ENCODE measurements at regions not wholly inside any gene's neighbourhood (a gene's known extent, or its start where the extent isn't known, plus 50 kb on each side); places are given as distances from the start of the nearest gene placed in this dataset.

- TF ChIP-seq FOSL1 (IDR thresholded peaks at IDR 0.05; ENCODE audit: low read depth) (no peak), POLR2A (IDR thresholded peaks at IDR 0.05; ENCODE audit: borderline replicate concordance, extremely low read depth, insufficient read depth, insufficient read length) (no peak)
- TF ChIP-seq, protein P1, sequence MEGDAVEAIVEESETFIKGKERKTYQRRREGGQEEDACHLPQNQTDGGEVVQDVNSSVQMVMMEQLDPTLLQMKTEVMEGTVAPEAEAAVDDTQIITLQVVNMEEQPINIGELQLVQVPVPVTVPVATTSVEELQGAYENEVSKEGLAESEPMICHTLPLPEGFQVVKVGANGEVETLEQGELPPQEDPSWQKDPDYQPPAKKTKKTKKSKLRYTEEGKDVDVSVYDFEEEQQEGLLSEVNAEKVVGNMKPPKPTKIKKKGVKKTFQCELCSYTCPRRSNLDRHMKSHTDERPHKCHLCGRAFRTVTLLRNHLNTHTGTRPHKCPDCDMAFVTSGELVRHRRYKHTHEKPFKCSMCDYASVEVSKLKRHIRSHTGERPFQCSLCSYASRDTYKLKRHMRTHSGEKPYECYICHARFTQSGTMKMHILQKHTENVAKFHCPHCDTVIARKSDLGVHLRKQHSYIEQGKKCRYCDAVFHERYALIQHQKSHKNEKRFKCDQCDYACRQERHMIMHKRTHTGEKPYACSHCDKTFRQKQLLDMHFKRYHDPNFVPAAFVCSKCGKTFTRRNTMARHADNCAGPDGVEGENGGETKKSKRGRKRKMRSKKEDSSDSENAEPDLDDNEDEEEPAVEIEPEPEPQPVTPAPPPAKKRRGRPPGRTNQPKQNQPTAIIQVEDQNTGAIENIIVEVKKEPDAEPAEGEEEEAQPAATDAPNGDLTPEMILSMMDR (IDR thresholded peaks at IDR 0.05 in 2 of 3, conservative IDR thresholded peaks at IDR 0.05 in 1 of 3; ENCODE audit: borderline replicate concordance in 1 of 3, insufficient read depth in 1 of 3, low read depth in 2 of 3, low read length in 2 of 3): no peak
These were observed 126.1 kb downstream of the SYT10 start for GRCh38 chr12:33313476-33313875.
